GM12878 (cell line): ENCODE measurements at regions not wholly inside any gene's neighbourhood (a gene's known extent, or its start where the extent isn't known, plus 50 kb on each side); places are given as distances from the start of the nearest gene placed in this dataset.

Source experiments
- ATAC-seq: fragments of 200-7000 bp; cut with Tn5 transposase; 3 replicates; pipeline ENCODE4 v1.9.1; 2020; ENCODE audit warnings: mild to moderate bottlenecking, moderate library complexity
- BruUV-seq: library from RNA; stranded (reverse); fragments of 400-500 nt; replicated peaks from 2 replicates; lab custom pipeline; 2021; lab: Mats Ljungman, UMichigan
- CTCF ChIA-PET: fragments of 300-600 bp; sonication (Branson Sonifier 250); formaldehyde crosslinking; extraction: SDS; loops from one replicate; lab custom pipeline; 2021; ENCODE audit warnings: inconsistent platforms; lab: Yijun Ruan, JAX
- POLR2A ChIA-PET: fragments of 350-600 bp; formaldehyde crosslinking; extraction: SDS; loops from one replicate; lab custom pipeline; 2021; ENCODE audit warnings: inconsistent platforms; lab: Charles Lee
- RAD21 ChIA-PET: fragments of 300-600 bp; sonication (Branson Sonifier 250); formaldehyde crosslinking; loops from one replicate; lab custom pipeline; 2023; ENCODE audit warnings: antibody characterized with exemption; ENCODE audit not compliant: unreplicated experiment; lab: Charles Lee
- SMC1A ChIA-PET: fragments of 300-600 bp; sonication (Branson Sonifier 250); formaldehyde crosslinking; loops from one replicate; lab custom pipeline; 2023; ENCODE audit not compliant: unreplicated experiment, uncharacterized antibody; lab: Charles Lee
- DNase-seq: peaks from one replicate; pipeline ENCODE4 v3.0.0-alpha.2; 2011; ENCODE audit warnings: low read depth, low spot score
- FAIRE-seq: peaks from 3 replicates; lab custom pipeline; 2011; peaks lifted over from hg19 to GRCh38; lab: Jason Lieb, UNC
- H2AFZ ChIP-seq: 2 replicates; pipeline ENCODE4 v1.6.0; 2011; ENCODE audit warnings: low read depth, low read length, control low read depth; ENCODE audit not compliant: control insufficient read depth
- H3K27ac ChIP-seq: 2 replicates; pipeline ENCODE4 v1.5.1; 2011; ENCODE audit warnings: control low read depth; ENCODE audit not compliant: control insufficient read depth, insufficient read depth
- H3K27me3 ChIP-seq, 2 experiments: replicated peaks in 1 of 2; 2 replicates each; pipeline versions ENCODE4 v1.6.0 to v1.6.1; 2011; ENCODE audit warnings: low read length in 1 of 2; ENCODE audit not compliant: control insufficient read depth in 2 of 2, insufficient read depth in 2 of 2
- H3K36me3 ChIP-seq, 2 experiments: 2 replicates each; pipeline ENCODE4 v1.5.1; 2011; ENCODE audit warnings: low read length in 1 of 2; ENCODE audit not compliant: control insufficient read depth in 2 of 2, insufficient read depth in 2 of 2
- H3K4me1 ChIP-seq: 2 replicates; pipeline ENCODE4 v1.6.1; 2011; ENCODE audit warnings: mild to moderate bottlenecking, low read length, moderate library complexity, mixed read lengths; ENCODE audit not compliant: control insufficient read depth, insufficient read depth
- H3K4me2 ChIP-seq: 2 replicates; pipeline ENCODE4 v1.6.0; 2011; ENCODE audit warnings: control low read depth; ENCODE audit not compliant: control insufficient read depth, insufficient read depth
- H3K4me3 ChIP-seq: fragments of 200-600 bp; sonication (generic); 2 replicates; pipeline ENCODE4 v1.5.1; 2016
- H3K79me2 ChIP-seq: 2 replicates; pipeline ENCODE4 v1.6.0; 2011; ENCODE audit warnings: low read length; ENCODE audit not compliant: control insufficient read depth, insufficient read depth
- H3K9ac ChIP-seq: 2 replicates; pipeline ENCODE4 v1.8.0; 2011; ENCODE audit warnings: low read length, control low read depth, mixed read lengths; ENCODE audit not compliant: control insufficient read depth, insufficient read depth
- H3K9me3 ChIP-seq: replicated peaks from 3 replicates; pipeline ENCODE4 v1.5.1; 2011; ENCODE audit warnings: mild to moderate bottlenecking, low read length; ENCODE audit not compliant: control insufficient read depth, insufficient read depth
- H4K20me1 ChIP-seq: 2 replicates; pipeline ENCODE4 v1.6.0; 2011; ENCODE audit not compliant: control insufficient read depth, insufficient read depth
- ATF3 ChIP-seq: IDR thresholded peaks from 2 replicates; pipeline ENCODE4 v1.6.1; 2011; ENCODE audit warnings: low read depth, mild to moderate bottlenecking, low read length, moderate library complexity, borderline replicate concordance; ENCODE audit errors: extremely low read depth
- CREM ChIP-seq: IDR thresholded peaks from 2 replicates; pipeline ENCODE4 v1.6.1; 2014; ENCODE audit warnings: antibody characterized with exemption, low read depth
- FOXM1 ChIP-seq: IDR thresholded peaks from 2 replicates; pipeline ENCODE4 v1.6.1; 2012; ENCODE audit warnings: low read depth, mild to moderate bottlenecking, inconsistent platforms, low read length, moderate library complexity
- HDGF ChIP-seq: fragments of 450-650 bp; IDR thresholded peaks from 2 replicates; pipeline ENCODE4 v1.6.1; 2016; ENCODE audit warnings: antibody characterized with exemption
- KLF5 ChIP-seq: fragments of 450-650 bp; IDR thresholded peaks from 2 replicates; pipeline ENCODE4 v1.6.1; 2014; ENCODE audit warnings: mild to moderate bottlenecking; ENCODE audit not compliant: partially characterized antibody
- LARP7 ChIP-seq: fragments of 450-650 bp; IDR thresholded peaks from 2 replicates; pipeline ENCODE4 v1.6.1; 2017; ENCODE audit warnings: mild to moderate bottlenecking
- NFYA ChIP-seq: IDR thresholded peaks from 2 replicates; pipeline ENCODE4 v1.6.1; 2011; ENCODE audit warnings: low read depth, mild to moderate bottlenecking, low read length, improper control_type of control experiment, borderline replicate concordance
- SMAD5 ChIP-seq: IDR thresholded peaks from 2 replicates; pipeline ENCODE4 v1.6.1; 2016; ENCODE audit warnings: antibody characterized with exemption, low read depth
- SPI1 ChIP-seq: IDR thresholded peaks from 2 replicates; pipeline ENCODE4 v1.6.1; 2011; ENCODE audit warnings: low read depth, mild to moderate bottlenecking, low read length, moderate library complexity, borderline replicate concordance; ENCODE audit not compliant: insufficient read depth
- ZNF217 ChIP-seq: fragments of 450-650 bp; IDR thresholded peaks from 2 replicates; pipeline ENCODE4 v1.6.1; 2017; ENCODE audit warnings: antibody characterized with exemption, mild to moderate bottlenecking
- WGBS: methylation state at CpG from one replicate; pipeline ENCODE4 v1.1.6; 2016; ENCODE audit warnings: low lambda C conversion rate; ENCODE audit not compliant: insufficient replicate concordance, insufficient coverage; ENCODE audit errors: missing lambda C conversion rate; 5-methylcytosine and 5-hydroxymethylcytosine counted together
- in situ Hi-C: fragments of 300-500 bp; cut with MboI; formaldehyde crosslinking; loops from 9 replicates; pipeline ENCODE4 v1.14.3; 2018; ENCODE audit warnings: mixed read lengths
- intact Hi-C: fragments of 100-400 bp; cut with micrococcal nuclease; formaldehyde crosslinking; loops from one replicate; pipeline ENCODE4 v1.14.2; 2022; ENCODE audit not compliant: unreplicated experiment
- TF ChIP-seq, protein P1 (sequence below): IDR thresholded peaks from 2 replicates; pipeline ENCODE4 v1.6.1; 2012; ENCODE audit warnings: low read depth, low read length, improper control_type of control experiment
- TF ChIP-seq, protein P2 (sequence below): fragments of 450-650 bp; IDR thresholded peaks from 2 replicates; pipeline ENCODE4 v1.6.1; 2017; ENCODE audit warnings: mild to moderate bottlenecking, moderate library complexity

DNA sequence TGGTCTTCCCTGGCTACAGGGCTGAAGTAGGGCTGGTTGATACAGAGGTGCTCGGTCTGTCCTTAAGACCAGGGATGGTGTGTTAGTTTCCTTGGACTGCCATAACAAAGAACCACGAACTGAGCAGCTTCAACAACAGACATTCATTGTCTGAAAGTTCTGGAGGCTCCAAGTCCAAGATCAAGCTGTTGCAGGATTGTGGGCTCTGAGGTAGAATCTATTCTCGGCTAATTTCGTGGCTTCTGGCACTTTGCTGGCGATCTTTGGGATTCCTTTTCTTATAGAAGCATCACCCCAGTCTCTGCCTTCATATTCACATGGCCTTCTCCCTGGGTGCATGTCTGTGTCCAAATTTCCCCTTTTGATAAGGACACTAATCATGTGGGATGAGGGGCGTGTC lies 112.1 kb upstream of the ITGB1 start:
- POLR2A ChIA-PET, result no interaction called here
- no peaks in the 10 kb centered on the region for H3K79me2 ChIP-seq
- H3K9me3 ChIP-seq, result no peaks in the 10 kb centered on the region
- TF ChIP-seq LARP7, result no peak
- no peak for TF ChIP-seq HDGF
- TF ChIP-seq KLF5, result no peak
- no peak for TF ChIP-seq ATF3
- TF ChIP-seq, protein P1, sequence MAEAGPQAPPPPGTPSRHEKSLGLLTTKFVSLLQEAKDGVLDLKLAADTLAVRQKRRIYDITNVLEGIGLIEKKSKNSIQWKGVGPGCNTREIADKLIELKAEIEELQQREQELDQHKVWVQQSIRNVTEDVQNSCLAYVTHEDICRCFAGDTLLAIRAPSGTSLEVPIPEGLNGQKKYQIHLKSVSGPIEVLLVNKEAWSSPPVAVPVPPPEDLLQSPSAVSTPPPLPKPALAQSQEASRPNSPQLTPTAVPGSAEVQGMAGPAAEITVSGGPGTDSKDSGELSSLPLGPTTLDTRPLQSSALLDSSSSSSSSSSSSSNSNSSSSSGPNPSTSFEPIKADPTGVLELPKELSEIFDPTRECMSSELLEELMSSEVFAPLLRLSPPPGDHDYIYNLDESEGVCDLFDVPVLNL, result no peak
- TF ChIP-seq SMAD5, result no peak
- no peak for TF ChIP-seq FOXM1
- TF ChIP-seq, protein P2, sequence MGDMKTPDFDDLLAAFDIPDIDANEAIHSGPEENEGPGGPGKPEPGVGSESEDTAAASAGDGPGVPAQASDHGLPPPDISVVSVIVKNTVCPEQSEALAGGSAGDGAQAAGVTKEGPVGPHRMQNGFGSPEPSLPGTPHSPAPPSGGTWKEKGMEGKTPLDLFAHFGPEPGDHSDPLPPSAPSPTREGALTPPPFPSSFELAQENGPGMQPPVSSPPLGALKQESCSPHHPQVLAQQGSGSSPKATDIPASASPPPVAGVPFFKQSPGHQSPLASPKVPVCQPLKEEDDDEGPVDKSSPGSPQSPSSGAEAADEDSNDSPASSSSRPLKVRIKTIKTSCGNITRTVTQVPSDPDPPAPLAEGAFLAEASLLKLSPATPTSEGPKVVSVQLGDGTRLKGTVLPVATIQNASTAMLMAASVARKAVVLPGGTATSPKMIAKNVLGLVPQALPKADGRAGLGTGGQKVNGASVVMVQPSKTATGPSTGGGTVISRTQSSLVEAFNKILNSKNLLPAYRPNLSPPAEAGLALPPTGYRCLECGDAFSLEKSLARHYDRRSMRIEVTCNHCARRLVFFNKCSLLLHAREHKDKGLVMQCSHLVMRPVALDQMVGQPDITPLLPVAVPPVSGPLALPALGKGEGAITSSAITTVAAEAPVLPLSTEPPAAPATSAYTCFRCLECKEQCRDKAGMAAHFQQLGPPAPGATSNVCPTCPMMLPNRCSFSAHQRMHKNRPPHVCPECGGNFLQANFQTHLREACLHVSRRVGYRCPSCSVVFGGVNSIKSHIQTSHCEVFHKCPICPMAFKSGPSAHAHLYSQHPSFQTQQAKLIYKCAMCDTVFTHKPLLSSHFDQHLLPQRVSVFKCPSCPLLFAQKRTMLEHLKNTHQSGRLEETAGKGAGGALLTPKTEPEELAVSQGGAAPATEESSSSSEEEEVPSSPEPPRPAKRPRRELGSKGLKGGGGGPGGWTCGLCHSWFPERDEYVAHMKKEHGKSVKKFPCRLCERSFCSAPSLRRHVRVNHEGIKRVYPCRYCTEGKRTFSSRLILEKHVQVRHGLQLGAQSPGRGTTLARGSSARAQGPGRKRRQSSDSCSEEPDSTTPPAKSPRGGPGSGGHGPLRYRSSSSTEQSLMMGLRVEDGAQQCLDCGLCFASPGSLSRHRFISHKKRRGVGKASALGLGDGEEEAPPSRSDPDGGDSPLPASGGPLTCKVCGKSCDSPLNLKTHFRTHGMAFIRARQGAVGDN, result no peak
- TF ChIP-seq CREM, result no peak
- TF ChIP-seq ZNF217, result no peak
- TF ChIP-seq NFYA, result no peak
- no peak for TF ChIP-seq SPI1
- no peak overlapping the region for H3K9ac ChIP-seq
- H3K4me3 ChIP-seq, result no peak overlapping the region
- DNase-seq, result no peak
- H3K27ac ChIP-seq, result no peak overlapping the region
- H3K27me3 ChIP-seq, result no peaks in the 10 kb centered on the region
- RAD21 ChIA-PET, result no interaction called here
- H3K36me3 ChIP-seq, result no peaks in the 10 kb centered on the region
- H2AFZ ChIP-seq, result no peak overlapping the region
- FAIRE-seq, result no peak
- intact Hi-C loops, result no loop called here
- in situ Hi-C loops, result no loop called here
- no peak for ATAC-seq
- BruUV-seq, result no TSS peak
- H3K4me2 ChIP-seq, result no peak overlapping the region
- SMC1A ChIA-PET, result no interaction called here
- H3K4me1 ChIP-seq, result no peaks in the 10 kb centered on the region
- no peaks in the 10 kb centered on the region for H4K20me1 ChIP-seq
- 52% methylated on average over 6 of the region's 6 CpGs for WGBS
- CTCF ChIA-PET, result interaction anchor here (1.0 kb wide), 1 partner anchor 9 kb away, joined by 3 read pairs; no protein-coding TSS in a partner anchor
